Hepatocyte (in vitro differentiated cells): ENCODE measurements at regions not wholly inside any gene's neighbourhood (a gene's known extent, or its start where the extent isn't known, plus 50 kb on each side); places are given as distances from the start of the nearest gene placed in this dataset.

Source experiments
- CTCF ChIP-seq: fragments of 200-600 bp; sonication (generic); IDR thresholded peaks from 2 replicates; pipeline ENCODE4 v1.5.1; 2016; ENCODE audit warnings: antibody characterized with exemption, mild to moderate bottlenecking; ENCODE audit not compliant: poor library complexity
- EZH2phosphoT487 ChIP-seq: fragments of 200-600 bp; sonication (generic); IDR thresholded peaks from one replicate; pipeline ENCODE4 v1.6.1; 2018; ENCODE audit warnings: antibody characterized with exemption, mild to moderate bottlenecking, low read depth, moderate library complexity; ENCODE audit not compliant: unreplicated experiment, severe bottlenecking

GRCh38 chr10:118971876-118972275 is 57.6 kb upstream of the NANOS1 start:
- no peak for TF ChIP-seq CTCF
- no peak for TF ChIP-seq EZH2phosphoT487
